COLO668 (cell line): ENCODE measurements at regions not wholly inside any gene's neighbourhood (a gene's known extent, or its start where the extent isn't known, plus 50 kb on each side); places are given as distances from the start of the nearest gene placed in this dataset.
A peak's percentile ranks its signal among the peaks of the same experiment; 100 is the strongest.

Source experiments
- DNase-seq: peaks from one replicate; lab custom pipeline; 2025; ENCODE audit not compliant: unreplicated experiment; lab: John Stamatoyannopoulos, UW

GRCh38 chr1:185515696-185516095 lies 198.7 kb upstream of the IVNS1ABP start:
- DNase-seq: no peak

- no peak for DNase-seq
Observed at GRCh38 chr1:185514311-185514710, 197.3 kb upstream of the IVNS1ABP start.

DNA sequence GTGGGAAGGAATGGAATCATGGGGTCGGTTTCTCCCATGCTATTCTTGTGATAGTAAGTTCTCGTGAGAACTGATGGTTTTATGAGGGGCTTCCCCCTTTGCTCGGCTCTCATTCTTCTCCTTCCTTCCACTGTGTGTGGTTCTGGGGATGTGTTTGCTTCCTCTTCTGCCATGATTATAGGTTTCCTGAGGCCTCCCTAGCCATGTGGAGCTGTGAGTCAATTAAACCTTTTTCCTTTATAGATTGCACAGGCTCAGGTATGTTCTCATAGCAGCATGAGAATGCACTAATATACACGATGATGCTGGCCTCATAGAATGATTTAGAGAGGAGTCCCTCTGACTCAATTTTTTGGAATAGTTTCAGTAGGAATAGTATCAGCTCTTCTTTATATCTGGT lies 195.4 kb upstream of the IVNS1ABP start:
- DNase-seq: no peak

GRCh38 chr1:185501099-185501498 lies 184.1 kb upstream of the IVNS1ABP start:
- no peak for DNase-seq

- no peak for DNase-seq
Observed at GRCh38 chr1:185500001-185500626, 183.1 kb upstream of the IVNS1ABP start.

DNA sequence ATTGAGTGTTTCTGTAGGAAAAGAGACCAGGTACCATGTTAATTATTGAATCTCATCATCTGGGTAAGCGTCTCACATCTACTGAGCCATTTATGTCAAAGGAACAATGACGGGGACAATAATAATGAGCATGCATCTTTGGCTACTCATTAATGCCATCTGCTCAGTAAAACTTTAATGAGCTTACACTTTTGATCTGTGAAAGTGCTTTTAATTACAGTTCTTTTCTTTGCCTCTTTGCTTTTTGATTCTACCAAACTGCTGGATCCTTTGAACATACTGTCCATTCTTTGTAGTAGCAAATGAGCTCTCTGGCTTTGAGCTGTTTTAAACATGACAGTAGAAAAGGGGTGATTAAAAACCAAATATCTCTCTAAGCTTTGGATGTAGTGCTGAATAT lies 181.2 kb upstream of the IVNS1ABP start:
- no peak for DNase-seq

GRCh38 chr1:185497177-185497576 lies 180.1 kb upstream of the IVNS1ABP start:
- no peak for DNase-seq

DNA sequence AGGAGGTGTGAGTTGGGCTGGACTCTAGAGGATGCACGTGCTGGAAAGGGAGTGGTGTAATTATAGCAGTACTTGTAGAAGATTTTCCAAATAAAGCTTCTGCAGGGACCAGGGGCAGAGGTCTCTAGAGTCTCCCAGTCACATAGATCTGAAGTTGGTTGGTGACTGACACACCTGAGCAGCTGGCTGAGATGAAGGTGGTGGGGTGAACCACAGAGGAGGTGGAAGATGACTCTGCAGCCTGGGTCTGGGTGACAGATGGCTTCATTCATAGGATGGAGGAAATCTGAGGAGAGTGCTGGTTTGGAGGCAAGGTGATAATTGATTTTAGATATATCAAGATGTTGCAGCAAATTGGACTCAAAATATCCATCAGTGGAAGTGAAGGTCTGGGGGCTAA lies 178.9 kb upstream of the IVNS1ABP start:
- DNase-seq: no peak

DNA sequence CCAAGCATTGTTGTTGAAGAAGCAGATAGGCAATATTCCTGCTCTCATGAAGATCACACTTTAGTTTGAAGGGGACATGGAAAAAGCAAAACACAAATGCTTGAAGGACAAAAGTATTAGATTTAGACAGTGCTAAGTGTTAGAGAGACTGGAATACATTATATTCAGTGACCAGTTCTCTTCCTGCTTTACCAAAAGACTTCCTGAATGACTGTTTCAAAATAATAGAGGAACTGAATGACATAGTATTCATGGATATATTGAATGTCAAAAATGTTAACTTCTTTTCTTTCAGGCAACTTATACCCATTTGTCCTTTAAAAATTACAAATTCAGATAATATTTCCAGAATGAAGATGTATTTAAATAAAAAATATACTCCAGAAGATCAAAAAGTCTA lies 178.0 kb upstream of the IVNS1ABP start:
- DNase-seq: no peak

DNA sequence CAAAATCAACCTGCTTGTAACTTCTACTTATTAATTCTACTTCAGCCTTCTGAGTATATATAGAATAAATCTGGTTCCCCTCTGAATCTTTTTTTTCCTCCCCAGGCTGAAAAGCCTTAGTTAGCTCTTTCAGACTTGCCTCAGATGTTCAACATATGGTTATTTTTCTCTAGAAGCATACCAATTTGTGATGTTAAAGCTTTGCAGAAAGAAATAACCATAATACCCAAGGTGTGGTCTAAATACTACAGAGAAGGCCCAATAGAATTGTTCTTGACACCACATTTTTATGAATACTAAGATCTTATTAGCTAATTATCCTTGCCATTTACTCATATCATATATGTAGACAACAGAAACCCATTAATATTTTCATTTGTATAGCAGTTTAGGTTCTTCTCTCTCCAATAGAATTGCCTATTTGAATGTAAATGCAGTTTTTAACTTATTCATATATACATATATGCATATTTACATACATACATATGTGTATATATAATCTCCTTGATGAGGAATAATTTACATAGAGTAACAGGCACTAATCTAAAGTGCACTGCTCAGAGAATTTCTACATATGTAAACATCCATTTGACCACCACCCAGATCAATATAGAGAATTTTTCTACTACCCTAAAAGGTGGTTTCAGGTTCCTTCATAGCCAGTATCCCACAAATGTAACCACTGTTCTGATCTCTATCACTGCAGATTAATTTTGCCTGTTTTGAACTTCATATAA lies 175.2 kb upstream of the IVNS1ABP start:
- DNase-seq: no peak

DNA sequence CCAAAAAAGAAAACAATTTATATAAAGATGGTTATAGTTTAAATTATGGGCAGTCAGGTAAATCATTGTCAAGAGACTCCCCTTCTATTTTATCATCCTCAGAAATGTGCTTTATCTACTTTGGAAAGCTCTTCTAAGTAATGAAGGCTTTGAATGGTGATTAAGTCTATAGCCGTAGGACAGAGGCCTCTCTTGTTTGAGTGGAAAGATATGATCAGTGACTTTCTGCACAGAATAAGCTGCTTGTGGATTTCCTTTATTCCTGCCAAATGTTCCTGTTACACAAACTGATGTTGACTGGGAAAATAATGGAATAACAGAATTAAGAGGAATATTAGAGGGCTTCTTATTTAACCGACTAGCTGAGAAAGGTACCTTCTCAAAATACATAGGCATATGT lies 174.6 kb upstream of the IVNS1ABP start:
- no peak for DNase-seq

- no peak for DNase-seq
Observed at GRCh38 chr1:185490924-185491323, 173.9 kb upstream of the IVNS1ABP start.

DNA sequence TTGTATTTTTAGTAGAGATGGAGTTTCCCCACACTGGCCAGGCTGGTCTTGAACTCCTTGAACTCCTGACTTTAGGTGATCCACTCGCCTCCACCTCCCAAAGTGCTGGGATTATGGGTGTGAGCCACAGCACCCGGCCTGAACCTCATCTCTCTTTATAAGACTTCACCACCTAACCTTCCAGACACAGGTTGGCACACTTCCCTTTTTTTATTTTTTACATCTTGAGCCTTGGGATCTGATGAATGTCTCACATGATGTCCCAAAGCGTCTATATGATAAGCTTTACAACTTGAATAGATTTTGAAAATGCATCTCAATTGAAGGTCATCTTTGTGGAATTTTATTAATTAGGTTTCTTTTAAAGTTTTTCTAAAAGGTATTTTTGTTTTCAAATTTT lies 172.4 kb upstream of the IVNS1ABP start:
- no peak for DNase-seq

DNA sequence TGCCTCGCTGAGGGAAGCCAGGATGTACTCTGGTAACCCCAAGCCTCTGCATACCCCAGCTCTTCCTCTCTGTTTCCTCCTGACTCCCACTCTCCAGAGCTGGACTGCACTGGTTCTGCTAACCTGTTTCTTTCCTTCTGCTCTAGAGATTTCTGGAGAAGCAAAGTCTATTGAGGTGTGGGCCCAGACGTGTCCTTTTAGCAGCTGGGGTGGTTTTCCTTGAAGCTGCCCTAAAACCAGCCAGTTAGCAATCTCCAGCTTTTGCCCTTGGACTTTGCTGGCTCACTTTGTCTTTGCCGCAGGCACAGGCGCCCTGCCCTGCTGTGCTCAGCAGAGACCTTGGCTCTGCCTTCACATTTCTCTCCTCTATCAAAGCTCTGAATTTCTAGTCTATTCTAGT lies 171.8 kb upstream of the IVNS1ABP start:
- no peak for DNase-seq

GRCh38 chr1:185487936-185488335 lies 170.9 kb upstream of the IVNS1ABP start:
- no peak for DNase-seq

DNA sequence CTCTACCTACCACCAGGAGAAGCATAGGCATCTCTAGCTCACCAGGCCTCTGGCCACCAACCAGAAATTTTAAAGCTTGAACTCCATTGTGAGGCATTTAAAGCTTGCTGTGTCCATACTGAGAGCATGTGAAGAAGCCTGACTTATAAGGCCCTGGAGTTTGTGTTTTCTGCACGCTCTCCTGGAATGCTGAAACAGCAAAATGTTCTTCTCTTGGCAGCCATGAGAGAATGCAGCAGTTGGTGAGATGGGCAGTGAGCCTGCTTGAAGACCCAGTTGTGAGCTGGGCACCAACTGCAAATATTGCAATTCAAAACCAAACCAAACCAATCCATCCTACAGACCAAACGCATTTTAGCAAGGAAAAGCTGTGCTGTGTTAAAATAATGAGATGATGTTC lies 170.0 kb upstream of the IVNS1ABP start:
- DNase-seq: no peak

GRCh38 chr1:185486346-185486745 lies 169.3 kb upstream of the IVNS1ABP start:
- DNase-seq: no peak

- no peak for DNase-seq
Observed at GRCh38 chr1:185483664-185484450, 166.8 kb upstream of the IVNS1ABP start.

DNA sequence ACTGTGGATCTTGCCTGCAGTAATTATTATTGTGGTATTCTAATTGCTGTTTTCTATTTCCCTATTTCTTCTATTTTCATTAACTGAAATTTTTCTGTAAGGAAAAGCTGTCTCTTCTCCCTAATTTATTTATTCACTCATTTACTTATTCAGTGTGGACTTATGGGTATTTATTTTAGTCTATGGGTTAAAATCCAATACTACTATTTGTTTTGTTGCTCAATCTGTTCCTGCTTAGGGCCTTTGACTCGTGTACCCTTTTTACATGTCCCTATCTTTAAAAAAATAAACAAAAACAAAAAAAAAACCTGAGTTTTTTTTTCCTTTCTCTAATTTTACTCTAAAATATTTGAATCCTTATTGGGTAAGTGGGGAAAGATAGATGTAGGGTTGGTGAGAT lies 166.2 kb upstream of the IVNS1ABP start:
- DNase-seq: no peak

GRCh38 chr1:185480545-185480944 lies 163.5 kb upstream of the IVNS1ABP start:
- DNase-seq: no peak

- peak; percentile 63 for DNase-seq
Observed at GRCh38 chr1:185479796-185480195, 162.8 kb upstream of the IVNS1ABP start.

- DNase-seq: no peak
Observed at GRCh38 chr1:185478877-185479276, 161.8 kb upstream of the IVNS1ABP start.
